Mesendoderm (in vitro differentiated cells): ENCODE measurements at regions not wholly inside any gene's neighbourhood (a gene's known extent, or its start where the extent isn't known, plus 50 kb on each side); places are given as distances from the start of the nearest gene placed in this dataset.

ENCODE experiments used
- DNase-seq: peaks from one replicate; pipeline ENCODE4 v3.0.0; 2013
- H2AK5ac ChIP-seq: 2 replicates; pipeline ENCODE4 v1.6.1; 2013; ENCODE audit warnings: low read length, inconsistent platforms
- H2BK120ac ChIP-seq: 2 replicates; pipeline ENCODE4 v1.6.1; 2013; ENCODE audit warnings: low read depth, mild to moderate bottlenecking, low read length, moderate library complexity, mixed read lengths
- H2BK15ac ChIP-seq: replicated peaks from 2 replicates; pipeline ENCODE4 v1.6.1; 2013; ENCODE audit warnings: low read depth, mild to moderate bottlenecking, moderate library complexity
- H2BK5ac ChIP-seq: 2 replicates; pipeline ENCODE4 v1.6.1; 2013; ENCODE audit warnings: low read length, inconsistent platforms
- H3K18ac ChIP-seq: 2 replicates; pipeline ENCODE4 v1.6.1; 2013; ENCODE audit warnings: mild to moderate bottlenecking, low read length, mixed read lengths
- H3K23ac ChIP-seq: one replicate; pipeline ENCODE4 v1.6.1; 2013; ENCODE audit warnings: low read length
- H3K27ac ChIP-seq: 2 replicates; pipeline ENCODE4 v1.5.1; 2013; ENCODE audit warnings: low read depth, mild to moderate bottlenecking, inconsistent platforms, low read length, moderate library complexity
- H3K27me3 ChIP-seq: 2 replicates; pipeline ENCODE4 v1.6.1; 2013; ENCODE audit warnings: low read length, control low read depth, mild to moderate bottlenecking, inconsistent platforms; ENCODE audit not compliant: insufficient read depth, poor library complexity
- H3K36me3 ChIP-seq: 2 replicates; pipeline ENCODE4 v1.6.1; 2013; ENCODE audit warnings: low read length, inconsistent platforms; ENCODE audit not compliant: control insufficient read depth, insufficient read depth
- H3K4ac ChIP-seq: one replicate; pipeline ENCODE4 v1.6.1; 2013; ENCODE audit warnings: low read depth, mild to moderate bottlenecking, low read length, moderate library complexity
- H3K4me1 ChIP-seq: 2 replicates; pipeline ENCODE4 v1.6.1; 2013; ENCODE audit warnings: low read depth, low read length, inconsistent platforms; ENCODE audit not compliant: control insufficient read depth
- H3K4me2 ChIP-seq: 2 replicates; pipeline ENCODE4 v1.6.1; 2013; ENCODE audit warnings: low read length
- H3K4me3 ChIP-seq: 2 replicates; pipeline ENCODE4 v1.5.1; 2013; ENCODE audit warnings: mild to moderate bottlenecking, low read length
- H3K56ac ChIP-seq: one replicate; pipeline ENCODE4 v1.6.1; 2013; ENCODE audit warnings: low read length
- H3K79me1 ChIP-seq: 2 replicates; pipeline ENCODE4 v1.6.1; 2013; ENCODE audit warnings: low read length, inconsistent platforms
- H3K79me2 ChIP-seq: 2 replicates; pipeline ENCODE4 v1.6.1; 2013; ENCODE audit warnings: mild to moderate bottlenecking, low read length; ENCODE audit not compliant: control insufficient read depth, insufficient read depth
- H3K9ac ChIP-seq: 2 replicates; pipeline ENCODE4 v1.6.1; 2013; ENCODE audit warnings: low read length, inconsistent platforms
- H4K5ac ChIP-seq: one replicate; pipeline ENCODE4 v1.6.1; 2013; ENCODE audit warnings: low read length
- H4K8ac ChIP-seq: one replicate; pipeline ENCODE4 v1.6.1; 2013; ENCODE audit warnings: low read depth, mild to moderate bottlenecking, control low read depth, low read length, moderate library complexity
- WGBS: extraction: QIAGEN DNeasy Blood & Tissue Kit; methylation state at CpG from one replicate; pipeline ENCODE4 v1.1.7; 2013; ENCODE audit warnings: low lambda C conversion rate, missing lambda C conversion rate; ENCODE audit not compliant: insufficient coverage; ENCODE audit errors: extremely low coverage; 5-methylcytosine and 5-hydroxymethylcytosine counted together

DNA sequence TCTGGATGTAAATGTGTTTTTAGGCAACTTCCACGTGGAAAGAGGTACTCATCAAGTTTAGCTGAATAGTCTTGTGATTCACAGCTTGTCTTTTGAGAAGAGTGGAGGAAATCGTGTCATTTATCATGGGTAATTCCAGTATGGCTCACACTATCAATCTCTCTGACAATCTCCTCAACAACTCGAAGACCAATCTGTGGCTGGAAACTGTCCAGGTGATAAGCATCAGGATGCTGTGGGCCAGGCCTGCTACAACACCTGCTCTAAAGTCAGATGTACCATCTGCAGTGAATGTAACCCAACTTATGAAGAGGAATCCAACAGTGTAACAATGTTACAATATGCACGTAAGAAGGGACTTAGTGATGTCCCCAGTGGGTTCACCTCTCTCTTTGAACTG lies 132.1 kb upstream of the GK2 start:
- Histone ChIP-seq H3K79me2 (no peaks in the 10 kb centered on the region), H3K4me1 (no peaks in the 10 kb centered on the region), H3K56ac (no peak overlapping the region), H3K4me3 (no peak overlapping the region), H3K18ac (no peak overlapping the region), H4K8ac (no peak overlapping the region), H2AK5ac (no peak overlapping the region), H3K9ac (no peak overlapping the region), H2BK5ac (no peak overlapping the region), H3K27ac (no peak overlapping the region), H3K36me3 (no peaks in the 10 kb centered on the region), H3K4me2 (no peak overlapping the region), H2BK15ac (no peak overlapping the region), H2BK120ac (no peak overlapping the region), H3K27me3 (no peaks in the 10 kb centered on the region), H3K79me1 (no peaks in the 10 kb centered on the region), H3K23ac (no peak overlapping the region), H4K5ac (no peak overlapping the region), H3K4ac (no peak overlapping the region)
- no CpG with 5 or more reads among the region's 4 CpGs for WGBS
- no peak for DNase-seq

DNA sequence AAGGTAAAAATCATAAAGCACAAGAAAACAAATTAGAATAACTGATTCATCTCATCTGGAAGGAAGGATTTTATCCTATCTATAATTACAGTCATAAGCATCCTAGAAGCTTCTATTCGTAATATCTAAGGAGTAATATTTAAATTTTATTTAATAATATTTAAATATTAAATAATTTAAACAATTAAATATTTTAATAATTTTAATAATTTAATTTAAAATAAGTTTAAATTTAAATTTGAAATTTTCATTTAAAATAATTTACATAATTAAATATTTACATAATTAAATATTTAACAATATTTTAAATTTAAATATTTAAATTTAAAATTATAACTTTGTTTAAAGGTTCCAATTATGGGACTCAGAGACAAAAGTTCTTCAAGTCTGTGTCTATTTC lies 127.5 kb upstream of the GK2 start:
- no peak for DNase-seq
- no peak overlapping the region for H4K8ac ChIP-seq
- H2BK15ac ChIP-seq, result no peak overlapping the region
- no peak overlapping the region for H3K4me3 ChIP-seq
- no peak overlapping the region for H3K4me2 ChIP-seq
- no peak overlapping the region for H3K27ac ChIP-seq
- H3K56ac ChIP-seq, result no peak overlapping the region
- no CpG with 5 or more reads among the region's 1 CpG for whole genome bisulfite sequencing
- H3K79me1 ChIP-seq, result no peaks in the 10 kb centered on the region
- H3K4ac ChIP-seq, result no peak overlapping the region
- no peak overlapping the region for H2BK120ac ChIP-seq
- H3K36me3 ChIP-seq, result no peaks in the 10 kb centered on the region
- H3K4me1 ChIP-seq, result no peaks in the 10 kb centered on the region
- H3K27me3 ChIP-seq, result no peaks in the 10 kb centered on the region
- no peaks in the 10 kb centered on the region for H3K79me2 ChIP-seq
- H3K23ac ChIP-seq, result no peak overlapping the region
- H4K5ac ChIP-seq, result no peak overlapping the region
- no peak overlapping the region for H3K18ac ChIP-seq
- no peak overlapping the region for H3K9ac ChIP-seq
- no peak overlapping the region for H2BK5ac ChIP-seq
- H2AK5ac ChIP-seq, result no peak overlapping the region

DNA sequence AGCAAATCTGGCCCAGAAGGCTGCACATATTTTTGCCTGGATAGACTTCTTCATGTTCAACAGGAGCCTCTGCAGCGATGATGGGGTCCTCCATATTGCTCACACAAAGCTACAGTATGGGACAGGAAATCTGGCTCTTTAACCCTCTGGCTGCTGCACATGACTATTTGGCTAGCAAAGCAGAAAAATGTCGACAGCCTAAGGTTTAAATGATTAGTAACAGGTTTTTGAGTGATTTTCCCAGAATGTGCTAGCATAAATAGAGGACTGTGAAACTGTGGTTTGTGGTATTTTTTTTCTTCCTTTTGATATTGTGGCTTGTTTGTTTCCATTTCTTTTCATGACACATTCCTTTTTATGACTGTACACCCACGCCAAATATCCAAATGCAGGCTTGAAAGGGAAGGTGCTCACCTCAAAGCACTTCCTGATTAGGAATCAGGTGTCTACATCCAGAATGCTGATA lies 120.2 kb upstream of the GK2 start:
- H3K9ac ChIP-seq, result no peak overlapping the region
- no CpG with 5 or more reads among the region's 3 CpGs for WGBS
- no peak overlapping the region for H3K4ac ChIP-seq
- no peak overlapping the region for H4K5ac ChIP-seq
- H2BK120ac ChIP-seq, result no peak overlapping the region
- H3K4me2 ChIP-seq, result no peak overlapping the region
- no peaks in the 10 kb centered on the region for H3K27me3 ChIP-seq
- H3K27ac ChIP-seq, result no peak overlapping the region
- no peaks in the 10 kb centered on the region for H3K79me1 ChIP-seq
- no peak overlapping the region for H3K4me3 ChIP-seq
- no peak overlapping the region for H3K23ac ChIP-seq
- no peak for DNase-seq
- H4K8ac ChIP-seq, result no peak overlapping the region
- no peak overlapping the region for H2AK5ac ChIP-seq
- no peak overlapping the region for H2BK15ac ChIP-seq
- H2BK5ac ChIP-seq, result no peak overlapping the region
- no peaks in the 10 kb centered on the region for H3K79me2 ChIP-seq
- H3K56ac ChIP-seq, result no peak overlapping the region
- H3K18ac ChIP-seq, result peak overlapping the region; percentile 28
- no peaks in the 10 kb centered on the region for H3K36me3 ChIP-seq
- no peaks in the 10 kb centered on the region for H3K4me1 ChIP-seq

DNA sequence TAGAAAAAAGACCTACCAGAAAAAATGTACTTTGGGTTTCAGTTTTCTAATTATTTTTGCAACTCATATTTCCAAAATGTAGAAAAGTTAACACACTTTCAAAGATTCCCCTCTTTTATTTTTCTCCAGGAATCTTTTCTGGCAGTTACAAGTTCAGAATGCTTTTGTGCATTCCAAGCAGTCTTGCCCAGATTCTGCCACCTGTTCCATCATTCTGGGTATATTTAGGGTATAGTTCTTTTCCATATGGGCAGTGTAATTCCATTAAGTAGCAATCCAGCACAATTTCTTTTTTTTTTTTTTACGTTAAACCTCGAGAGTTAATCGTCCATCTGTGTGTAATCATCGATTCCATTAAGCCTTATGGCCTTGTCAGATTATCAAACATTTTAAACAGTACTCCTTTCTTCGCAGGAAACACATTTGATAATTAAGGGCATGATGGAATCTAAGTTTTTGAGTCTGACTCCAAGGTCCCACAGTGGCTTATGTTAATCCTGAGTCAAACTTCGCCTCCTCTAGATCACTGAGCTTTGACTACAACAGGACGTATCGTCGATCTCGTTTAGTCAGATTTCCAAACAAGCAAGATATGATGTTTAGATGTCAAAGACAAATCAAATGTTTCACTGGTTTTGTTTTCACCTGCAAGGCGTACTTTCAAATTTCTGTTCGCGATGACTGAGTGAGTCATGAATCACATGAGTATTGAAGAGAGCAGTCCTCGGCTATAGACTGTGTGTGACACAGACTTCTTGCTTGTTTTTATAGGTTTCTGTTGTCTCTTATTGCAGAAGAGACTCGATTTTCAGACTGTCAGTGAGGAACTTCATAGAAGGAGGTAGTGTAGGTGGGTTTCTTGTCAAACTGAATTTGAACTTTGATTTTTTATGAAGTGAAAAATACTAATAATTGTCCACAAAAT lies 118.9 kb upstream of the GK2 start:
- H3K79me2 ChIP-seq, result no peaks in the 10 kb centered on the region
- no peaks in the 10 kb centered on the region for H3K27me3 ChIP-seq
- H3K23ac ChIP-seq, result no peak overlapping the region
- H3K36me3 ChIP-seq, result no peaks in the 10 kb centered on the region
- no peak overlapping the region for H3K4ac ChIP-seq
- DNase-seq, result no peak
- H3K4me3 ChIP-seq, result no peak overlapping the region
- H2BK120ac ChIP-seq, result no peak overlapping the region
- no peaks in the 10 kb centered on the region for H3K79me1 ChIP-seq
- no peak overlapping the region for H3K56ac ChIP-seq
- no peak overlapping the region for H4K5ac ChIP-seq
- no peak overlapping the region for H2AK5ac ChIP-seq
- H3K4me1 ChIP-seq, result no peaks in the 10 kb centered on the region
- WGBS, result no CpG with 5 or more reads among the region's 15 CpGs
- no peak overlapping the region for H4K8ac ChIP-seq
- H3K4me2 ChIP-seq, result no peak overlapping the region
- no peak overlapping the region for H3K9ac ChIP-seq
- no peak overlapping the region for H2BK5ac ChIP-seq
- H3K27ac ChIP-seq, result no peak overlapping the region
- H3K18ac ChIP-seq, result no peak overlapping the region
- H2BK15ac ChIP-seq, result no peak overlapping the region

DNA sequence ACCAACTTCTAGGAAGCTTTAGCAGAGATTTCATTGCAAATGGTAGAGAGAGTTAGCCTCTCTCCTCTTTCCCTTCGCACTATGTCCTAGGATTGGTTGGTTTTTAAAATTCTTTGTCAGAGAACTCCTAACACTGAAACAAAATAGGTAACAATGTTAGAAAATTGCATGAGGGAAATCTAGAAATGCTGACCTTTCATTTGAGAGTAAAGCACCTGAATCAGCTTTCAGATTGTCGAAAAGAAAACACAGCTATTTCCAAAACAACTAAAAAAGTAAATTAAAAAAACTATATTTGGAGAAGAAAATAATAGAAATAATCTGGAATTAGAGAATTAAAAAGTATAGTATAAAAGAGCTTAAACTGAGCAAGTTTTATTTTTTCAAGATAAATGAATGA lies 108.1 kb upstream of the GK2 start:
- Histone ChIP-seq H4K8ac (no peak overlapping the region), H3K79me1 (no peaks in the 10 kb centered on the region), H3K79me2 (no peaks in the 10 kb centered on the region), H3K4me3 (no peak overlapping the region), H3K56ac (no peak overlapping the region), H2BK5ac (no peak overlapping the region), H3K9ac (no peak overlapping the region), H3K36me3 (no peaks in the 10 kb centered on the region), H2BK15ac (no peak overlapping the region), H3K23ac (no peak overlapping the region), H3K27me3 (no peaks in the 10 kb centered on the region), H4K5ac (no peak overlapping the region), H2BK120ac (no peak overlapping the region), H3K27ac (no peak overlapping the region), H3K18ac (no peak overlapping the region), H3K4me2 (no peak overlapping the region), H2AK5ac (no peak overlapping the region), H3K4ac (no peak overlapping the region), H3K4me1 (no peaks in the 10 kb centered on the region)
- no peak for DNase-seq
- WGBS, result no CpG with 5 or more reads among the region's 2 CpGs
